GM13976 (cell line): ENCODE measurements at regions not wholly inside any gene's neighbourhood (a gene's known extent, or its start where the extent isn't known, plus 50 kb on each side); places are given as distances from the start of the nearest gene placed in this dataset.

Source experiments
- DNase-seq: peaks from one replicate; pipeline ENCODE4 v3.0.0; 2012; ENCODE audit warnings: low spot score
- CTCF ChIP-seq: IDR thresholded peaks from 2 replicates; pipeline ENCODE4 v1.5.1; 2012; ENCODE audit warnings: borderline replicate concordance, mild to moderate bottlenecking; ENCODE audit not compliant: insufficient read depth; ENCODE audit errors: extremely low read depth, missing control alignments, control extremely low read depth
- in situ Hi-C: fragments of 300-500 bp; cut with MboI; formaldehyde crosslinking; loops from one replicate; pipeline ENCODE4 v1.12.0; 2022; ENCODE audit warnings: low sequenced_read_pairs, mixed read lengths, inconsistent platforms; ENCODE audit not compliant: unreplicated experiment

GRCh38 chr1:108082738-108083562, 117.2 kb downstream of the SLC25A24 start:
- DNase-seq = no peak
- no peak for TF ChIP-seq CTCF
- in situ Hi-C loops = no loop called here

- DNase-seq = no peak
- in situ Hi-C loops = no loop called here
- no peak for TF ChIP-seq CTCF
Observed at GRCh38 chr1:108082001-108082400, 117.0 kb upstream of the VAV3 start.

- DNase-seq = no peak
- in situ Hi-C loops = no loop called here
- TF ChIP-seq CTCF = no peak
Observed at GRCh38 chr1:108080448-108080847, 115.5 kb upstream of the VAV3 start.

- no peak for TF ChIP-seq CTCF
- in situ Hi-C loops = no loop called here
Observed at GRCh38 chr1:108079440-108080025, 114.6 kb upstream of the VAV3 start.

GRCh38 chr1:108077991-108078390, 113.0 kb upstream of the VAV3 start:
- DNase-seq = no peak
- TF ChIP-seq CTCF = no peak
- in situ Hi-C loops = no loop called here

More at GRCh38 chr1:108079440-108080025, 114.6 kb upstream of the VAV3 start:
- no peak for DNase-seq

- DNase-seq = no peak
- in situ Hi-C loops = no loop called here
- no peak for TF ChIP-seq CTCF
Observed at GRCh38 chr1:108075055-108075454, 110.1 kb upstream of the VAV3 start.
